K562 (cell line): ENCODE measurements at regions not wholly inside any gene's neighbourhood (a gene's known extent, or its start where the extent isn't known, plus 50 kb on each side); places are given as distances from the start of the nearest gene placed in this dataset.

Experiments used
- ATAC-seq: fragments of 200-7000 bp; cut with Tn5 transposase; 3 replicates; pipeline ENCODE4 v1.9.1; 2020; ENCODE audit warnings: moderate library complexity
- BruUV-seq: library from RNA; stranded (reverse); fragments of 400-500 nt; replicated peaks from 2 replicates; lab custom pipeline; 2021; lab: Mats Ljungman, UMichigan
- CTCF ChIA-PET: fragments of 300-600 bp; formaldehyde crosslinking; extraction: SDS; loops from one replicate; lab custom pipeline; 2021; ENCODE audit warnings: low intra/inter-chr PET ratio; lab: Yijun Ruan, JAX
- POLR2A ChIA-PET: fragments of 300-600, 350-650 bp; sonication (Branson Sonifier 250); formaldehyde crosslinking; extraction: SDS; loops from one replicate; lab custom pipeline; 2021; ENCODE audit warnings: antibody characterized with exemption, inconsistent platforms; lab: Yijun Ruan, JAX
- DNase-seq, 4 experiments: peaks; one replicate each; pipeline versions ENCODE4 v3.0.0 to v3.0.0-alpha.2; 2011 to 2018; ENCODE audit warnings: low spot score in 3 of 4, mixed read lengths in 3 of 4; ENCODE audit errors: extremely low read depth in 1 of 4
- FAIRE-seq: peaks from 2 replicates; lab custom pipeline; 2011; peaks lifted over from hg19 to GRCh38; lab: Jason Lieb, UNC
- H2AFZ ChIP-seq: 2 replicates; pipeline ENCODE4 v1.6.0; 2011; ENCODE audit warnings: low read depth, low read length, control low read depth, inconsistent platforms
- H3K27ac ChIP-seq: fragments of 200-600 bp; 3 replicates; pipeline ENCODE4 v1.8.0; 2011; ENCODE audit warnings: low read depth, mild to moderate bottlenecking, control low read depth, inconsistent platforms, low read length, moderate library complexity, mixed read lengths; ENCODE audit errors: extremely low read depth
- H3K27me3 ChIP-seq, 2 experiments: fragments of 300-600 bp in 1 of 2; 2 replicates in 1 of 2; 3 replicates in 1 of 2; pipeline versions ENCODE4 v1.6.0 to v1.8.0; 2011; ENCODE audit warnings: inconsistent platforms in 2 of 2, low read length in 2 of 2, mild to moderate bottlenecking in 1 of 2, mixed read lengths in 1 of 2, moderate library complexity in 1 of 2; ENCODE audit not compliant: control insufficient read depth in 2 of 2, insufficient read depth in 2 of 2
- H3K36me3 ChIP-seq: fragments of 300-600 bp; 3 replicates; pipeline ENCODE4 v1.8.0; 2011; ENCODE audit warnings: mild to moderate bottlenecking, low read length, inconsistent platforms; ENCODE audit not compliant: control insufficient read depth, insufficient read depth
- H3K4me1 ChIP-seq, 2 experiments: fragments of 200-600 bp in 1 of 2; replicated peaks in 1 of 2; 2 replicates in 1 of 2; 3 replicates in 1 of 2; pipeline versions ENCODE4 v1.5.1 to v1.8.0; 2011; ENCODE audit warnings: inconsistent platforms in 2 of 2, low read length in 2 of 2, mild to moderate bottlenecking in 1 of 2, mixed read lengths in 1 of 2, moderate library complexity in 1 of 2; ENCODE audit not compliant: control insufficient read depth in 2 of 2, insufficient read depth in 2 of 2
- H3K4me2 ChIP-seq: 2 replicates; pipeline ENCODE4 v1.6.1; 2011; ENCODE audit warnings: low read length, control low read depth, inconsistent platforms, mixed read lengths; ENCODE audit not compliant: insufficient read depth
- H3K4me3 ChIP-seq: fragments of 200-600 bp; sonication (generic), shearing (Covaris generic); 2 replicates; pipeline ENCODE4 v1.5.1; 2016; ENCODE audit warnings: control low read depth, inconsistent platforms
- H3K79me2 ChIP-seq: fragments of 200-600 bp; 3 replicates; pipeline ENCODE4 v1.8.0; 2011; ENCODE audit warnings: low read length, inconsistent platforms; ENCODE audit not compliant: control insufficient read depth, insufficient read depth
- H3K9ac ChIP-seq, 2 experiments: 2 replicates each; pipeline versions ENCODE4 v1.6.0 to v1.6.1; 2011; ENCODE audit warnings: low read depth in 2 of 2, low read length in 2 of 2, control low read depth in 1 of 2, inconsistent platforms in 1 of 2, mild to moderate bottlenecking in 1 of 2, mixed read lengths in 1 of 2; ENCODE audit not compliant: insufficient read depth in 1 of 2
- H3K9me1 ChIP-seq: one replicate; pipeline ENCODE4 v1.6.0; 2011; ENCODE audit warnings: inconsistent platforms, mild to moderate bottlenecking, low read length, moderate library complexity; ENCODE audit not compliant: control insufficient read depth, insufficient read depth
- H3K9me3 ChIP-seq: replicated peaks from 2 replicates; pipeline ENCODE4 v1.5.1; 2011; ENCODE audit warnings: low read depth, low read length, inconsistent platforms; ENCODE audit not compliant: control insufficient read depth, insufficient read depth
- H4K20me1 ChIP-seq: replicated peaks from 2 replicates; pipeline ENCODE4 v1.6.1; 2011; ENCODE audit warnings: low read length, inconsistent platforms, mixed read lengths; ENCODE audit not compliant: control insufficient read depth, insufficient read depth
- CCNT2 ChIP-seq: IDR thresholded peaks from 2 replicates; pipeline ENCODE4 v1.6.1; 2011; ENCODE audit warnings: borderline replicate concordance, low read depth, mild to moderate bottlenecking, moderate library complexity, mixed read lengths, low read length; ENCODE audit not compliant: insufficient read length; ENCODE audit errors: extremely low read depth
- HSF4 ChIP-seq: fragments of 250-450 bp; sonication (Bioruptor Pico); IDR thresholded peaks from 2 replicates; pipeline ENCODE4 v2.1.2; 2022; ENCODE audit warnings: mild to moderate bottlenecking, moderate library complexity, borderline replicate concordance
- MED1 ChIP-seq: sonication (generic); formaldehyde crosslinking; IDR thresholded peaks from 2 replicates; pipeline ENCODE4 v1.8.1; 2023; ENCODE audit warnings: missing genetic modification reagents, borderline replicate concordance
- NFATC3 ChIP-seq: fragments of 450-650 bp; IDR thresholded peaks from 2 replicates; pipeline ENCODE4 v1.6.1; 2017; ENCODE audit warnings: mild to moderate bottlenecking
- OTX1 ChIP-seq: fragments of 450-650 bp; formaldehyde crosslinking; IDR thresholded peaks from 2 replicates; pipeline ENCODE4 v1.4.0; 2022; ENCODE audit warnings: mild to moderate bottlenecking
- RBM17 ChIP-seq: fragments of 200-400 bp; formaldehyde crosslinking; IDR thresholded peaks from 2 replicates; pipeline ENCODE4 v1.6.1; 2017; ENCODE audit warnings: low read depth, mild to moderate bottlenecking, low read length, borderline replicate concordance
- RFX5 ChIP-seq: IDR thresholded peaks from 2 replicates; pipeline ENCODE4 v1.6.1; 2011; ENCODE audit warnings: low read depth, mild to moderate bottlenecking, improper control_type of control experiment, low read length
- RUNX1 ChIP-seq: sonication (generic); IDR thresholded peaks from 2 replicates; pipeline ENCODE4 v1.6.1; 2016; ENCODE audit warnings: antibody characterized with exemption, low read depth
- SP1 ChIP-seq: sonication (generic); formaldehyde crosslinking; IDR thresholded peaks from 2 replicates; pipeline ENCODE4 v1.8.1; 2022; ENCODE audit warnings: mild to moderate bottlenecking, missing genetic modification reagents
- SREBF1 ChIP-seq: fragments of 150-350 bp; IDR thresholded peaks from 2 replicates; pipeline ENCODE4 v1.6.1; 2014; ENCODE audit warnings: antibody characterized with exemption, low read depth, low read length, borderline replicate concordance
- XRCC3 ChIP-seq: fragments of 450-650 bp; IDR thresholded peaks from 2 replicates; pipeline ENCODE4 v1.6.1; 2017; ENCODE audit warnings: mild to moderate bottlenecking, moderate library complexity
- XRCC5 ChIP-seq: fragments of 200-400 bp; formaldehyde crosslinking; IDR thresholded peaks from 2 replicates; pipeline ENCODE4 v1.6.1; 2017; ENCODE audit warnings: low read depth, mild to moderate bottlenecking, low read length
- ZNF282 ChIP-seq: sonication (generic); formaldehyde crosslinking; IDR thresholded peaks from 2 replicates; pipeline ENCODE4 v1.8.1; 2023; ENCODE audit warnings: missing genetic modification reagents
- ZNF324 ChIP-seq: fragments of 250-450 bp; sonication (Bioruptor Pico); IDR thresholded peaks from 2 replicates; pipeline ENCODE4 v1.4.0; 2020; ENCODE audit warnings: mild to moderate bottlenecking
- WGBS: fragments of 100-300 bp; shearing (Covaris generic); methylation state at CpG from one replicate; pipeline ENCODE4 v1.1.6; 2016; ENCODE audit warnings: low coverage, mixed read lengths; ENCODE audit not compliant: insufficient coverage; ENCODE audit errors: missing lambda C conversion rate; 5-methylcytosine and 5-hydroxymethylcytosine counted together
- in situ Hi-C: fragments of 300-500 bp; cut with MboI; formaldehyde crosslinking; loops from 4 replicates; pipeline ENCODE4 v1.15.0; 2018; ENCODE audit warnings: inconsistent platforms, mixed read lengths
- intact Hi-C: fragments of 100-400 bp; cut with micrococcal nuclease; formaldehyde crosslinking; loops from 2 replicates; pipeline ENCODE4 v1.14.2; 2022
- TF ChIP-seq, protein P1 (sequence below): fragments of 450-650 bp; formaldehyde crosslinking; IDR thresholded peaks from 2 replicates; pipeline ENCODE4 v1.4.0; 2022; ENCODE audit warnings: missing genetic modification characterization
- TF ChIP-seq, protein P2 (sequence below): fragments of 250-450 bp; sonication (Bioruptor Pico); IDR thresholded peaks from 2 replicates; pipeline ENCODE4 v1.8.0; 2021; ENCODE audit warnings: borderline replicate concordance, mild to moderate bottlenecking, moderate library complexity; ENCODE audit not compliant: poor library complexity, severe bottlenecking
- TF ChIP-seq, protein P3 (sequence below): sonication (generic); formaldehyde crosslinking; IDR thresholded peaks from 2 replicates; pipeline ENCODE4 v1.8.0; 2022; ENCODE audit warnings: mild to moderate bottlenecking, missing genetic modification reagents

DNA sequence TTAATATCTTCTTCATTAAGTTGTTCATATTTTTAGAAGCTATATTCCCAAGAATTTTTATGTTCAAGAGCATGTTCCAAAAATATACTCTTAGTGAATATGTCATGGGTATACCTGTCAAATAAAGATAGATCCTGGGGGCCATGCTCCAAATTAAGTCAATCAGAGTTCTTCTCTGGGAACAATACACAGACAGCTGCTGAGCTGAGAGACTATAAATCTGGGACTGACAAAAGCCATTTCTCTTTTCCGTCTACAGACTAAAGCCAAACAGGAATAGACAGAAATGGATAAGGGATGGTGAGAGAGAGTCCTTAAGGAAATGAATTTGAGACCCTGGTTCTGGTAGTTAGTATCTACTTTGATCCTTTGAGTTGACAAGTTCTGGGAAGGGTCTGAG lies 465.1 kb upstream of the RASGRP1 start:
- H4K20me1 ChIP-seq: no peaks in the 10 kb centered on the region
- H3K27me3 ChIP-seq: no peaks in the 10 kb centered on the region
- no peaks in the 10 kb centered on the region for H3K36me3 ChIP-seq
- no peak for FAIRE-seq
- no peak overlapping the region for H3K9ac ChIP-seq
- in situ Hi-C loops (no loop called here), intact Hi-C loops (no loop called here)
- no peak overlapping the region for H3K4me2 ChIP-seq
- no peaks in the 10 kb centered on the region for H3K79me2 ChIP-seq
- no peaks in the 10 kb centered on the region for H3K4me1 ChIP-seq
- no peak for TF ChIP-seq OTX1
- no peak for TF ChIP-seq MED1 (CRISPR knock-in tag)
- no peak for TF ChIP-seq RFX5
- TF ChIP-seq, protein P1, sequence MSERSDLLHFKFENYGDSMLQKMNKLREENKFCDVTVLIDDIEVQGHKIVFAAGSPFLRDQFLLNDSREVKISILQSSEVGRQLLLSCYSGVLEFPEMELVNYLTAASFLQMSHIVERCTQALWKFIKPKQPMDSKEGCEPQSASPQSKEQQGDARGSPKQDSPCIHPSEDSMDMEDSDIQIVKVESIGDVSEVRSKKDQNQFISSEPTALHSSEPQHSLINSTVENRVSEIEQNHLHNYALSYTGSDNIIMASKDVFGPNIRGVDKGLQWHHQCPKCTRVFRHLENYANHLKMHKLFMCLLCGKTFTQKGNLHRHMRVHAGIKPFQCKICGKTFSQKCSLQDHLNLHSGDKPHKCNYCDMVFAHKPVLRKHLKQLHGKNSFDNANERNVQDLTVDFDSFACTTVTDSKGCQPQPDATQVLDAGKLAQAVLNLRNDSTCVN (CRISPR knock-in tag): no peak
- TF ChIP-seq CCNT2: no peak
- TF ChIP-seq, protein P2, sequence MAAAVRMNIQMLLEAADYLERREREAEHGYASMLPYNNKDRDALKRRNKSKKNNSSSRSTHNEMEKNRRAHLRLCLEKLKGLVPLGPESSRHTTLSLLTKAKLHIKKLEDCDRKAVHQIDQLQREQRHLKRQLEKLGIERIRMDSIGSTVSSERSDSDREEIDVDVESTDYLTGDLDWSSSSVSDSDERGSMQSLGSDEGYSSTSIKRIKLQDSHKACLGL (CRISPR knock-in tag): no peak
- no peak for TF ChIP-seq RUNX1
- TF ChIP-seq ZNF324 (CRISPR knock-in tag): no peak
- no peak for TF ChIP-seq SREBF1
- TF ChIP-seq, protein P3, sequence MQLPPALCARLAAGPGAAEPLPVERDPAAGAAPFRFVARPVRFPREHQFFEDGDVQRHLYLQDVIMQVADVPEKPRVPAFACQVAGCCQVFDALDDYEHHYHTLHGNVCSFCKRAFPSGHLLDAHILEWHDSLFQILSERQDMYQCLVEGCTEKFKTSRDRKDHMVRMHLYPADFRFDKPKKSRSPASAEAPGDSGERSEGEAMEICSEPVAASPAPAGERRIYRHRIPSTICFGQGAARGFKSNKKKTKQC (CRISPR knock-in tag): no peak
- no peak for TF ChIP-seq ZNF282 (CRISPR knock-in tag)
- no peak for TF ChIP-seq NFATC3
- TF ChIP-seq SP1: no peak
- no peak for TF ChIP-seq XRCC3
- no peak for TF ChIP-seq RBM17
- no peak for TF ChIP-seq HSF4 (CRISPR knock-in tag)
- no peak for TF ChIP-seq XRCC5
- DNase-seq: no peak
- no peaks in the 10 kb centered on the region for H3K9me3 ChIP-seq
- ChIA-PET POLR2A (no interaction called here), CTCF (no interaction called here)
- WGBS: 0% methylated on average over 1 of the region's 1 CpG
- no peaks in the 10 kb centered on the region for H3K9me1 ChIP-seq
- H3K4me3 ChIP-seq: no peak overlapping the region
- H3K27ac ChIP-seq: no peak overlapping the region
- no peak for ATAC-seq
- H2AFZ ChIP-seq: no peak overlapping the region
- BruUV-seq: no TSS peak
